WTC11 (cell line): ENCODE measurements at regions not wholly inside any gene's neighbourhood (a gene's known extent, or its start where the extent isn't known, plus 50 kb on each side); places are given as distances from the start of the nearest gene placed in this dataset.

Source experiments
- ATAC-seq: fragments of 200-7000 bp; cut with Tn5 transposase; 2 replicates; pipeline ENCODE4 v1.10.0; 2021; ENCODE audit warnings: mild to moderate bottlenecking, moderate library complexity
- CTCF ChIA-PET: fragments of 300-600 bp; sonication (Branson Sonifier 250); formaldehyde crosslinking; loops from one replicate; lab custom pipeline; 2021; ENCODE audit warnings: antibody characterized with exemption; lab: Charles Lee
- POLR2A ChIA-PET: fragments of 350-600 bp; sonication (Branson Sonifier 250); formaldehyde crosslinking; loops from one replicate; lab custom pipeline; 2021; ENCODE audit warnings: antibody characterized with exemption; lab: Charles Lee
- DNase-seq: peaks from one replicate; pipeline ENCODE4 v3.0.0; 2021; ENCODE audit warnings: low spot score
- H3K27ac Mint-ChIP-seq: 2 replicates; pipeline ENCODE4 v1.8.0; 2021; ENCODE audit warnings: mixed read lengths
- H3K27me3 Mint-ChIP-seq: 2 replicates; pipeline ENCODE4 v1.8.0; 2021; ENCODE audit warnings: low read depth, mild to moderate bottlenecking, moderate library complexity, mixed read lengths
- H3K36me3 Mint-ChIP-seq: 2 replicates; pipeline ENCODE4 v1.8.0; 2021; ENCODE audit warnings: mixed read lengths
- H3K4me1 Mint-ChIP-seq: 2 replicates; pipeline ENCODE4 v1.8.0; 2022; ENCODE audit warnings: mixed read lengths
- H3K4me3 Mint-ChIP-seq: 2 replicates; pipeline ENCODE4 v1.8.0; 2021; ENCODE audit warnings: mild to moderate bottlenecking, moderate library complexity, mixed read lengths
- H3K9me3 Mint-ChIP-seq: 2 replicates; pipeline ENCODE4 v1.8.0; 2021; ENCODE audit warnings: mixed read lengths
- ATF1 ChIP-seq: sonication (generic); formaldehyde crosslinking; IDR thresholded peaks from 2 replicates; pipeline ENCODE4 v1.8.1; 2023; ENCODE audit warnings: mild to moderate bottlenecking, moderate library complexity, missing genetic modification reagents
- GRHL2 ChIP-seq: fragments of 250-450 bp; sonication (Bioruptor Pico); IDR thresholded peaks from 2 replicates; pipeline ENCODE4 v1.8.0; 2022; ENCODE audit warnings: mild to moderate bottlenecking, moderate library complexity; ENCODE audit not compliant: insufficient replicate concordance, severe bottlenecking
- JAZF1 ChIP-seq: fragments of 250-450 bp; sonication (Bioruptor Pico); IDR thresholded peaks from 2 replicates; pipeline ENCODE4 v1.9.0; 2021; ENCODE audit warnings: moderate library complexity, mild to moderate bottlenecking, inconsistent platforms
- KAT7 ChIP-seq: sonication (generic); formaldehyde crosslinking; IDR thresholded peaks from 2 replicates; pipeline ENCODE4 v1.8.1; 2023; ENCODE audit warnings: missing genetic modification reagents, mild to moderate bottlenecking, borderline replicate concordance
- OVOL2 ChIP-seq: fragments of 250-450 bp; sonication (Bioruptor Pico); IDR thresholded peaks from 2 replicates; pipeline ENCODE4 v1.9.0; 2021; ENCODE audit warnings: mild to moderate bottlenecking, borderline replicate concordance
- TF ChIP-seq, protein P1 (sequence below): sonication (generic); formaldehyde crosslinking; IDR thresholded peaks from 2 replicates; pipeline ENCODE4 v1.8.1; 2023; ENCODE audit warnings: mild to moderate bottlenecking, missing genetic modification reagents
- TF ChIP-seq, protein P2 (sequence below): sonication (generic); formaldehyde crosslinking; IDR thresholded peaks from 2 replicates; pipeline ENCODE4 v1.8.0; 2023; ENCODE audit warnings: missing genetic modification reagents, mild to moderate bottlenecking, borderline replicate concordance
- TF ChIP-seq, protein P3 (sequence below): sonication (generic); formaldehyde crosslinking; IDR thresholded peaks from 2 replicates; pipeline ENCODE4 v1.8.0; 2022; ENCODE audit warnings: mild to moderate bottlenecking, missing genetic modification reagents
- TF ChIP-seq, protein P4 (sequence below): sonication (generic); formaldehyde crosslinking; IDR thresholded peaks from 2 replicates; pipeline ENCODE4 v1.8.1; 2022; ENCODE audit warnings: mild to moderate bottlenecking, missing genetic modification reagents, moderate library complexity, borderline replicate concordance
- TF ChIP-seq, protein P5 (sequence below): fragments of 250-450 bp; sonication (Bioruptor Pico); conservative IDR thresholded peaks from 2 replicates; pipeline ENCODE4 v1.9.0; 2021; ENCODE audit warnings: mild to moderate bottlenecking
- TF ChIP-seq, protein P6 (sequence below): sonication (generic); formaldehyde crosslinking; IDR thresholded peaks from 2 replicates; pipeline ENCODE4 v1.8.0; 2023; ENCODE audit warnings: missing genetic modification reagents
- TF ChIP-seq, protein P7 (sequence below): sonication (generic); formaldehyde crosslinking; IDR thresholded peaks from 2 replicates; pipeline ENCODE4 v1.8.0; 2022; ENCODE audit warnings: mild to moderate bottlenecking, missing genetic modification reagents
- TF ChIP-seq, protein P8 (sequence below): fragments of 250-450 bp; sonication (Bioruptor Pico); IDR thresholded peaks from 2 replicates; pipeline ENCODE4 v1.9.0; 2021; ENCODE audit warnings: mild to moderate bottlenecking
- TF ChIP-seq, protein P9 (sequence below): fragments of 250-450 bp; sonication (Bioruptor Pico); IDR thresholded peaks from 2 replicates; pipeline ENCODE4 v1.9.0; 2021; ENCODE audit warnings: mild to moderate bottlenecking
- TF ChIP-seq, protein P10 (sequence below): sonication (generic); formaldehyde crosslinking; IDR thresholded peaks from 2 replicates; pipeline ENCODE4 v1.8.0; 2022; ENCODE audit warnings: mild to moderate bottlenecking, missing genetic modification reagents
- TF ChIP-seq, protein P11 (sequence below): sonication (generic); formaldehyde crosslinking; IDR thresholded peaks from 2 replicates; pipeline ENCODE4 v1.8.0; 2022; ENCODE audit warnings: mild to moderate bottlenecking, missing genetic modification reagents

DNA sequence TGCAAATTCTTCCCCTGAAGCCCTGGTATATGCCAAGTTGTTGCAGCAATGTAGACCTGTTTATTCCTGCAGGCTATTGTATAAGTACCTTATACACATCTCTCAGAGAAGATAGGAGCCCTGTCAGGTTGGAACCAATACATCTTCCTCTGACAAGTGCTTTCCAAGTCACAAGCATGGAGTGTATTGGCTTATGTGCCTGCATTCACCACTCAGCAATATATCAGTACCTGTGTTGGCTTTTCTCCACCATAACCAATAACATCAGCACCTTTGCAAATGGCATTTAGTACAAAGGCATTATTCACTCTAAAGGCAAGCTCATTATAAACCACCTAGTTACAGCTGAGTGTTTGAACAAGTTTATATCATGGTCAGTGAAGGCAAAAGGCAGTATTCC lies 611.7 kb upstream of the CNTN5 start:
- H3K27ac Mint-ChIP-seq, result no peak overlapping the region
- H3K36me3 Mint-ChIP-seq, result no peaks in the 10 kb centered on the region
- CTCF ChIA-PET, result no interaction called here
- POLR2A ChIA-PET, result no interaction called here
- TF ChIP-seq, protein P1, sequence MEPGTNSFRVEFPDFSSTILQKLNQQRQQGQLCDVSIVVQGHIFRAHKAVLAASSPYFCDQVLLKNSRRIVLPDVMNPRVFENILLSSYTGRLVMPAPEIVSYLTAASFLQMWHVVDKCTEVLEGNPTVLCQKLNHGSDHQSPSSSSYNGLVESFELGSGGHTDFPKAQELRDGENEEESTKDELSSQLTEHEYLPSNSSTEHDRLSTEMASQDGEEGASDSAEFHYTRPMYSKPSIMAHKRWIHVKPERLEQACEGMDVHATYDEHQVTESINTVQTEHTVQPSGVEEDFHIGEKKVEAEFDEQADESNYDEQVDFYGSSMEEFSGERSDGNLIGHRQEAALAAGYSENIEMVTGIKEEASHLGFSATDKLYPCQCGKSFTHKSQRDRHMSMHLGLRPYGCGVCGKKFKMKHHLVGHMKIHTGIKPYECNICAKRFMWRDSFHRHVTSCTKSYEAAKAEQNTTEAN, result no peak
- TF ChIP-seq GRHL2 (CRISPR knock-in tag), result no peak
- TF ChIP-seq, protein P2, sequence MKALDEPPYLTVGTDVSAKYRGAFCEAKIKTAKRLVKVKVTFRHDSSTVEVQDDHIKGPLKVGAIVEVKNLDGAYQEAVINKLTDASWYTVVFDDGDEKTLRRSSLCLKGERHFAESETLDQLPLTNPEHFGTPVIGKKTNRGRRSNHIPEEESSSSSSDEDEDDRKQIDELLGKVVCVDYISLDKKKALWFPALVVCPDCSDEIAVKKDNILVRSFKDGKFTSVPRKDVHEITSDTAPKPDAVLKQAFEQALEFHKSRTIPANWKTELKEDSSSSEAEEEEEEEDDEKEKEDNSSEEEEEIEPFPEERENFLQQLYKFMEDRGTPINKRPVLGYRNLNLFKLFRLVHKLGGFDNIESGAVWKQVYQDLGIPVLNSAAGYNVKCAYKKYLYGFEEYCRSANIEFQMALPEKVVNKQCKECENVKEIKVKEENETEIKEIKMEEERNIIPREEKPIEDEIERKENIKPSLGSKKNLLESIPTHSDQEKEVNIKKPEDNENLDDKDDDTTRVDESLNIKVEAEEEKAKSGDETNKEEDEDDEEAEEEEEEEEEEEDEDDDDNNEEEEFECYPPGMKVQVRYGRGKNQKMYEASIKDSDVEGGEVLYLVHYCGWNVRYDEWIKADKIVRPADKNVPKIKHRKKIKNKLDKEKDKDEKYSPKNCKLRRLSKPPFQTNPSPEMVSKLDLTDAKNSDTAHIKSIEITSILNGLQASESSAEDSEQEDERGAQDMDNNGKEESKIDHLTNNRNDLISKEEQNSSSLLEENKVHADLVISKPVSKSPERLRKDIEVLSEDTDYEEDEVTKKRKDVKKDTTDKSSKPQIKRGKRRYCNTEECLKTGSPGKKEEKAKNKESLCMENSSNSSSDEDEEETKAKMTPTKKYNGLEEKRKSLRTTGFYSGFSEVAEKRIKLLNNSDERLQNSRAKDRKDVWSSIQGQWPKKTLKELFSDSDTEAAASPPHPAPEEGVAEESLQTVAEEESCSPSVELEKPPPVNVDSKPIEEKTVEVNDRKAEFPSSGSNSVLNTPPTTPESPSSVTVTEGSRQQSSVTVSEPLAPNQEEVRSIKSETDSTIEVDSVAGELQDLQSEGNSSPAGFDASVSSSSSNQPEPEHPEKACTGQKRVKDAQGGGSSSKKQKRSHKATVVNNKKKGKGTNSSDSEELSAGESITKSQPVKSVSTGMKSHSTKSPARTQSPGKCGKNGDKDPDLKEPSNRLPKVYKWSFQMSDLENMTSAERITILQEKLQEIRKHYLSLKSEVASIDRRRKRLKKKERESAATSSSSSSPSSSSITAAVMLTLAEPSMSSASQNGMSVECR (CRISPR knock-in tag), result no peak
- TF ChIP-seq, protein P3, sequence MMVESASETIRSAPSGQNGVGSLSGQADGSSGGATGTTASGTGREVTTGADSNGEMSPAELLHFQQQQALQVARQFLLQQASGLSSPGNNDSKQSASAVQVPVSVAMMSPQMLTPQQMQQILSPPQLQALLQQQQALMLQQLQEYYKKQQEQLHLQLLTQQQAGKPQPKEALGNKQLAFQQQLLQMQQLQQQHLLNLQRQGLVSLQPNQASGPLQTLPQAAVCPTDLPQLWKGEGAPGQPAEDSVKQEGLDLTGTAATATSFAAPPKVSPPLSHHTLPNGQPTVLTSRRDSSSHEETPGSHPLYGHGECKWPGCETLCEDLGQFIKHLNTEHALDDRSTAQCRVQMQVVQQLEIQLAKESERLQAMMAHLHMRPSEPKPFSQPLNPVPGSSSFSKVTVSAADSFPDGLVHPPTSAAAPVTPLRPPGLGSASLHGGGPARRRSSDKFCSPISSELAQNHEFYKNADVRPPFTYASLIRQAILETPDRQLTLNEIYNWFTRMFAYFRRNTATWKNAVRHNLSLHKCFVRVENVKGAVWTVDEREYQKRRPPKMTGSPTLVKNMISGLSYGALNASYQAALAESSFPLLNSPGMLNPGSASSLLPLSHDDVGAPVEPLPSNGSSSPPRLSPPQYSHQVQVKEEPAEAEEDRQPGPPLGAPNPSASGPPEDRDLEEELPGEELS, result no peak
- TF ChIP-seq, protein P4, sequence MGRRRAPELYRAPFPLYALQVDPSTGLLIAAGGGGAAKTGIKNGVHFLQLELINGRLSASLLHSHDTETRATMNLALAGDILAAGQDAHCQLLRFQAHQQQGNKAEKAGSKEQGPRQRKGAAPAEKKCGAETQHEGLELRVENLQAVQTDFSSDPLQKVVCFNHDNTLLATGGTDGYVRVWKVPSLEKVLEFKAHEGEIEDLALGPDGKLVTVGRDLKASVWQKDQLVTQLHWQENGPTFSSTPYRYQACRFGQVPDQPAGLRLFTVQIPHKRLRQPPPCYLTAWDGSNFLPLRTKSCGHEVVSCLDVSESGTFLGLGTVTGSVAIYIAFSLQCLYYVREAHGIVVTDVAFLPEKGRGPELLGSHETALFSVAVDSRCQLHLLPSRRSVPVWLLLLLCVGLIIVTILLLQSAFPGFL (CRISPR knock-in tag), result no peak
- TF ChIP-seq, protein P5, sequence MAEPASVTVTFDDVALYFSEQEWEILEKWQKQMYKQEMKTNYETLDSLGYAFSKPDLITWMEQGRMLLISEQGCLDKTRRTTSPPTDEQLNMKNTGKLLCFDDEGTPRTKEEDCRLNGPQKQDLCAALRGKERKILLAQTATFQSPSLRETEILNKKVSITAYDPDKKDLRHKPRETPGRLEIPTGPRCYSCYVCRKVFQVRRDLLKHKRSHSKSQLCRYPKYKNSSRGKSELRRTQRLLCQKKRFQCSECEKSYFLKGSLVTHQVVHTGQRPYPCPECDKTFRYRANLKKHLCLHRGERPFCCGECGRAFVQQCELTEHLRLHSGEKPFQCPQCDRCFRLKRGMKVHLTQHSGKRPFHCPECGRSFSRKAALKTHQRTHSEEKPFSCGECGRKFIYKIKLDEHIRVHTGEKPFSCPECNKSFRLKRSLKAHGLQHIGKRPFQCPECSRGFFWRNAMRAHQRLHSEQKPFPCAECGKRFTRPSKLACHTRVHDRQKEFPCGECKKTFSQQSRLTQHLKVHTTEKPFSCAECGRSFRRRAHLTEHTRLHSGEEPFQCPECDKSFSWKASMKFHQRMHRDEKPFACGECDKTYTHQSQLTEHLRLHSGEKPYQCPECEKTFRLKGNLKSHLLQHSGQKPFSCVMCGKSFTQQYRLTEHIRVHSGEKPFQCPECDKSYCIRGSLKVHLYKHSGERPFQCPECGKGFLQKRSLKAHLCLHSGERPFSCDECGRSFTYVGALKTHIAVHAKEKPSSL (CRISPR knock-in tag), result no peak
- no peak for TF ChIP-seq JAZF1 (CRISPR knock-in tag)
- no peak for TF ChIP-seq KAT7
- TF ChIP-seq, all 79 proteins: peak for 0
- no peak for DNase-seq
- no peaks in the 10 kb centered on the region for H3K27me3 Mint-ChIP-seq
- no peaks in the 10 kb centered on the region for H3K9me3 Mint-ChIP-seq
- H3K4me3 Mint-ChIP-seq, result no peak overlapping the region
- ATAC-seq, result no peak
- H3K4me1 Mint-ChIP-seq, result peaks cover 9% of the 10 kb centered on the region

DNA sequence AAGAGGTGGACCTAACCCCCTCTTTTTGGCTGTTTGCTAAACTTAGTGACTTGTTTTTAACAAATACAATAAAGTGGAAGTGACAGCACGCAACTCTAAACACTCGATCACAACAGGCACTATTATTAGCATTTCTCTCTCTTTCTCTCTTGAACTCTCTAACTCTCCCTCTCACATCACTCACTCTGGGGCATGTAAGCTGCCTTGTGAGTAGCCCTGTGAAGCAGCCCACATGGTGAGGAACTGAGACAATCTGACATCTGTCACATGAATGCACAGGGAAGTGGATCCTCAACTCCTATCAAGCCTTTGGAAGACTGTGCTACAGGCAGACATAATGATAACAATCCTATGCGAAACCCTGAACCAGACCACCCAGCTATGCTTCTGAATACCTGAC lies 609.0 kb upstream of the CNTN5 start:
- H3K4me3 Mint-ChIP-seq, result no peak overlapping the region
- H3K36me3 Mint-ChIP-seq, result no peaks in the 10 kb centered on the region
- CTCF ChIA-PET, result no interaction called here
- ATAC-seq (no peak), DNase-seq (no peak)
- H3K9me3 Mint-ChIP-seq, result no peaks in the 10 kb centered on the region
- H3K4me1 Mint-ChIP-seq, result peaks cover 9% of the 10 kb centered on the region
- POLR2A ChIA-PET, result no interaction called here
- no peak overlapping the region for H3K27ac Mint-ChIP-seq
- H3K27me3 Mint-ChIP-seq, result no peaks in the 10 kb centered on the region
- TF ChIP-seq, protein P6, sequence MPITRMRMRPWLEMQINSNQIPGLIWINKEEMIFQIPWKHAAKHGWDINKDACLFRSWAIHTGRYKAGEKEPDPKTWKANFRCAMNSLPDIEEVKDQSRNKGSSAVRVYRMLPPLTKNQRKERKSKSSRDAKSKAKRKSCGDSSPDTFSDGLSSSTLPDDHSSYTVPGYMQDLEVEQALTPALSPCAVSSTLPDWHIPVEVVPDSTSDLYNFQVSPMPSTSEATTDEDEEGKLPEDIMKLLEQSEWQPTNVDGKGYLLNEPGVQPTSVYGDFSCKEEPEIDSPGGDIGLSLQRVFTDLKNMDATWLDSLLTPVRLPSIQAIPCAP (CRISPR knock-in tag), result no peak
- TF ChIP-seq, protein P7, sequence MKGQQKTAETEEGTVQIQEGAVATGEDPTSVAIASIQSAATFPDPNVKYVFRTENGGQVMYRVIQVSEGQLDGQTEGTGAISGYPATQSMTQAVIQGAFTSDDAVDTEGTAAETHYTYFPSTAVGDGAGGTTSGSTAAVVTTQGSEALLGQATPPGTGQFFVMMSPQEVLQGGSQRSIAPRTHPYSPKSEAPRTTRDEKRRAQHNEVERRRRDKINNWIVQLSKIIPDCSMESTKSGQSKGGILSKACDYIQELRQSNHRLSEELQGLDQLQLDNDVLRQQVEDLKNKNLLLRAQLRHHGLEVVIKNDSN (CRISPR knock-in tag), result no peak
- TF ChIP-seq, protein P8, sequence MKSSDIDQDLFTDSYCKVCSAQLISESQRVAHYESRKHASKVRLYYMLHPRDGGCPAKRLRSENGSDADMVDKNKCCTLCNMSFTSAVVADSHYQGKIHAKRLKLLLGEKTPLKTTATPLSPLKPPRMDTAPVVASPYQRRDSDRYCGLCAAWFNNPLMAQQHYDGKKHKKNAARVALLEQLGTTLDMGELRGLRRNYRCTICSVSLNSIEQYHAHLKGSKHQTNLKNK (CRISPR knock-in tag), result no peak
- no peak for TF ChIP-seq ATF1 (CRISPR knock-in tag)
- TF ChIP-seq, protein P9, sequence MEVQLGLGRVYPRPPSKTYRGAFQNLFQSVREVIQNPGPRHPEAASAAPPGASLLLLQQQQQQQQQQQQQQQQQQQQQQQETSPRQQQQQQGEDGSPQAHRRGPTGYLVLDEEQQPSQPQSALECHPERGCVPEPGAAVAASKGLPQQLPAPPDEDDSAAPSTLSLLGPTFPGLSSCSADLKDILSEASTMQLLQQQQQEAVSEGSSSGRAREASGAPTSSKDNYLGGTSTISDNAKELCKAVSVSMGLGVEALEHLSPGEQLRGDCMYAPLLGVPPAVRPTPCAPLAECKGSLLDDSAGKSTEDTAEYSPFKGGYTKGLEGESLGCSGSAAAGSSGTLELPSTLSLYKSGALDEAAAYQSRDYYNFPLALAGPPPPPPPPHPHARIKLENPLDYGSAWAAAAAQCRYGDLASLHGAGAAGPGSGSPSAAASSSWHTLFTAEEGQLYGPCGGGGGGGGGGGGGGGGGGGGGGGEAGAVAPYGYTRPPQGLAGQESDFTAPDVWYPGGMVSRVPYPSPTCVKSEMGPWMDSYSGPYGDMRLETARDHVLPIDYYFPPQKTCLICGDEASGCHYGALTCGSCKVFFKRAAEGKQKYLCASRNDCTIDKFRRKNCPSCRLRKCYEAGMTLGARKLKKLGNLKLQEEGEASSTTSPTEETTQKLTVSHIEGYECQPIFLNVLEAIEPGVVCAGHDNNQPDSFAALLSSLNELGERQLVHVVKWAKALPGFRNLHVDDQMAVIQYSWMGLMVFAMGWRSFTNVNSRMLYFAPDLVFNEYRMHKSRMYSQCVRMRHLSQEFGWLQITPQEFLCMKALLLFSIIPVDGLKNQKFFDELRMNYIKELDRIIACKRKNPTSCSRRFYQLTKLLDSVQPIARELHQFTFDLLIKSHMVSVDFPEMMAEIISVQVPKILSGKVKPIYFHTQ (CRISPR knock-in tag), result no peak
- TF ChIP-seq, protein P10, sequence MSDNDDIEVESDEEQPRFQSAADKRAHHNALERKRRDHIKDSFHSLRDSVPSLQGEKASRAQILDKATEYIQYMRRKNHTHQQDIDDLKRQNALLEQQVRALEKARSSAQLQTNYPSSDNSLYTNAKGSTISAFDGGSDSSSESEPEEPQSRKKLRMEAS (CRISPR knock-in tag), result no peak
- no peak for TF ChIP-seq OVOL2 (CRISPR knock-in tag)
- TF ChIP-seq, protein P11, sequence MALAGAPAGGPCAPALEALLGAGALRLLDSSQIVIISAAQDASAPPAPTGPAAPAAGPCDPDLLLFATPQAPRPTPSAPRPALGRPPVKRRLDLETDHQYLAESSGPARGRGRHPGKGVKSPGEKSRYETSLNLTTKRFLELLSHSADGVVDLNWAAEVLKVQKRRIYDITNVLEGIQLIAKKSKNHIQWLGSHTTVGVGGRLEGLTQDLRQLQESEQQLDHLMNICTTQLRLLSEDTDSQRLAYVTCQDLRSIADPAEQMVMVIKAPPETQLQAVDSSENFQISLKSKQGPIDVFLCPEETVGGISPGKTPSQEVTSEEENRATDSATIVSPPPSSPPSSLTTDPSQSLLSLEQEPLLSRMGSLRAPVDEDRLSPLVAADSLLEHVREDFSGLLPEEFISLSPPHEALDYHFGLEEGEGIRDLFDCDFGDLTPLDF, result no peak
